GM12865 (cell line): ENCODE measurements at regions not wholly inside any gene's neighbourhood (a gene's known extent, or its start where the extent isn't known, plus 50 kb on each side); places are given as distances from the start of the nearest gene placed in this dataset.

ENCODE experiments used
- DNase-seq: peaks from one replicate; pipeline ENCODE4 v3.0.0; 2010; ENCODE audit warnings: low read depth
- H3K4me3 ChIP-seq: 2 replicates; pipeline ENCODE4 v1.5.1; 2011; ENCODE audit warnings: mild to moderate bottlenecking, low read depth, low read length, control low read depth
- TF ChIP-seq, protein P1 (sequence below): IDR thresholded peaks from 2 replicates; pipeline ENCODE4 v1.5.1; 2011; ENCODE audit warnings: low read length, control low read depth, low read depth, inconsistent platforms; ENCODE audit not compliant: insufficient read depth; ENCODE audit errors: missing control alignments

DNA sequence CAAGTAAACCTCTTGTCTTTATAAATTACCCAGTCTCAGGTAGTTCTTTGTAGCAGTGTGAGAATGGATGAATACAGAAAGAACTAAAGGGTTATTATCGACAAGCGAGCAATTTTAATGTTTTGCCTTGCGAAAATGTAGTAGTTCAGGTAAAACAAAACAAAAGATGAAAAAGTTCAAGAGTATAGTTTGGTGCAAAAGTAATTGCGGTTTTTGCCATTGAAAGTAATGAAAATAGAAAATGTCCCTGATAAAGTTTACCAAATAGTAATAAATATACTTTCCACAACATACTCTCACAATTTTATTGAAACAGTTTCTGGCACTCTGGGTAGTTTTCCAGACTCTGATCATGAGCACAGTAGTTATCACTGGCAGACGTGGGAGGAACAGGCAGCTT is 71.9 kb upstream of the SLC35B3 start:
- TF ChIP-seq, protein P1, sequence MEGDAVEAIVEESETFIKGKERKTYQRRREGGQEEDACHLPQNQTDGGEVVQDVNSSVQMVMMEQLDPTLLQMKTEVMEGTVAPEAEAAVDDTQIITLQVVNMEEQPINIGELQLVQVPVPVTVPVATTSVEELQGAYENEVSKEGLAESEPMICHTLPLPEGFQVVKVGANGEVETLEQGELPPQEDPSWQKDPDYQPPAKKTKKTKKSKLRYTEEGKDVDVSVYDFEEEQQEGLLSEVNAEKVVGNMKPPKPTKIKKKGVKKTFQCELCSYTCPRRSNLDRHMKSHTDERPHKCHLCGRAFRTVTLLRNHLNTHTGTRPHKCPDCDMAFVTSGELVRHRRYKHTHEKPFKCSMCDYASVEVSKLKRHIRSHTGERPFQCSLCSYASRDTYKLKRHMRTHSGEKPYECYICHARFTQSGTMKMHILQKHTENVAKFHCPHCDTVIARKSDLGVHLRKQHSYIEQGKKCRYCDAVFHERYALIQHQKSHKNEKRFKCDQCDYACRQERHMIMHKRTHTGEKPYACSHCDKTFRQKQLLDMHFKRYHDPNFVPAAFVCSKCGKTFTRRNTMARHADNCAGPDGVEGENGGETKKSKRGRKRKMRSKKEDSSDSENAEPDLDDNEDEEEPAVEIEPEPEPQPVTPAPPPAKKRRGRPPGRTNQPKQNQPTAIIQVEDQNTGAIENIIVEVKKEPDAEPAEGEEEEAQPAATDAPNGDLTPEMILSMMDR, result no peak
- H3K4me3 ChIP-seq, result no peak overlapping the region
- no peak for DNase-seq

DNA sequence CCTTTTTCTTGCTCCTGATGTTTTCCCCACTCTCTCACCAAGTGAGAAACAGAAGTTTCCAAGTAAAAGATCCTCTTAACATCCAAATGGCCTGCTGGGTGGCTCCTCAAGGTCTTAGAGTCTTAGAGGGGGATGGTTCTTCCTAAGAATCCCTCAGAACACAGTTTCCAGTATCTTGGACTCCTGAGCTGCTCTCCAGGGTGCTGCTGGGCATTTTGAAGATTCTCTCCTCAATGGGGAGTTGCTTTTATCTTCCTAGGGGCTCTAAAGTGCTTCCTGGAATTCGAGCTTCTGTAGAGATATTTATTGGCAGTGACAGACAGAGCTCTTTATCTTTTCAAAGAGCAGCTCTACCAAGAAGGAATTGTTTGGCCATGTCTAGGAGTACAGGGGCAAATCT is 70.8 kb upstream of the SLC35B3 start:
- TF ChIP-seq, protein P1, result no peak
- DNase-seq, result no peak
- no peak overlapping the region for H3K4me3 ChIP-seq

DNA sequence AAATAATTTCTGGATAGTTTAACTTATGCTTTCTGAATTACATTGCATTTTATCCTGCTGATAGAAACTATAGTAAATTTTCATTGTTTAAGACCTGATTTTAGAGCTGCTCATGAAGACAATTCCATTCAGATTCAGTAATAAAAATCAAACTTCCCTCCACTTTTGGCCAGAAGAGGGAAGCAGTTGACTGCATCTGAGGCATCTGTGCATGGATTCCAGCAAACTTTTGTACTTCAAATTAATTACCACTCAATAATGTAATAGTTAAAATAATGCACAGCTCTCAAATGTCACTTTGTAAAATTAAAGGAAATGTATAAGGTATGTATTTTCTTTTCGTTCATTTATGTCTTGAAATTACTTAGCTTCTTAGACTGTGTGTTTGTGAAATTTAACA is 64.2 kb upstream of the SLC35B3 start:
- no peak overlapping the region for H3K4me3 ChIP-seq
- DNase-seq, result no peak
- TF ChIP-seq, protein P1, result peak; percentile 14

DNA sequence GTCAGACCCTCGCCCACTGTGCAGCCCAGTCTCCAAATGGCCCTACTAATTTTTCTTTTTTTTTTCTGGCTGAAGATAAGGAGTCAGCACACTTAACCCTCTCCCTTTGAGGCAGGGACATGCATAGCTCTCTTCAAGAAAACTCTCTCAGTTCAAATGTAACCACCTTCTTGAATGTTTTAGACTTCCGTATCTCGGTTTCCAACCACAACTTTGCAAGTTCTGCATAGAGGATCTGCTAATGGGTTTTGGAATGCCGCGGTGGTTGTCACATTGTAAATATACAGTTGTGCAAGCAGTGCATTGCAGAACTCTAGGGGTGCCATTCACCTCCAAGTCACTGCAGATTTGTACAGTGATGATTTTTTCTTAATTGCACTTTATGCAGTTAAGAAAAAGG is 59.4 kb upstream of the SLC35B3 start:
- no peak overlapping the region for H3K4me3 ChIP-seq
- TF ChIP-seq, protein P1, result no peak
- peak; percentile 29 for DNase-seq

GRCh38 chr6:8492536-8493133 is 57.3 kb upstream of the SLC35B3 start:
- no peak overlapping the region for H3K4me3 ChIP-seq
- DNase-seq, result no peak
- TF ChIP-seq, protein P1, result no peak
